ENCODE measurements at regions not wholly inside any gene's neighbourhood (a gene's known extent, or its start where the extent isn't known, plus 50 kb on each side); places are given as distances from the start of the nearest gene placed in this dataset.

GRCh38 chr10:130557181-130557845 lies 421.1 kb downstream of the GLRX3 start:
- TF ChIP-seq EZH2 (IDR thresholded peaks at IDR 0.05; ENCODE audit: low read length, unreplicated experiment) (no peak), EZH2phosphoT487 (IDR thresholded peaks at IDR 0.05; ENCODE audit: borderline replicate concordance, low read length) (no peak), CTCF (conservative IDR thresholded peaks at IDR 0.05; ENCODE audit: low read depth, low read length) (no peak)
- Histone ChIP-seq H4K20me1 (ENCODE audit: low read length) (no peaks in the 10 kb centered on the region), H3K36me3 (ENCODE audit: low read depth, low read length) (no peaks in the 10 kb centered on the region), H3K79me2 (ENCODE audit: low read length) (no peaks in the 10 kb centered on the region), H3F3A (ENCODE audit: low read length, unreplicated experiment) (no peaks in the 10 kb centered on the region), H3K4me2 (ENCODE audit: low read length) (no peak overlapping the region), H3K9me3 (ENCODE audit: low read length) (no peaks in the 10 kb centered on the region), H3K4me1 (ENCODE audit: insufficient read depth, low read length) (no peaks in the 10 kb centered on the region), H3K9ac (ENCODE audit: low read length) (no peak overlapping the region), H3K9me2 (replicated peaks; ENCODE audit: low read length) (no peaks in the 10 kb centered on the region), H3K27ac (ENCODE audit: low read length) (no peak overlapping the region), H3K27me3 (ENCODE audit: low read length) (no peaks in the 10 kb centered on the region), H3K4me3 (ENCODE audit: low read length) (no peak overlapping the region), H2AFZ (ENCODE audit: low read length) (no peak overlapping the region)
- intact Hi-C loops (cut with micrococcal nuclease): no loop called here
- ChIA-PET POLR2A (ENCODE audit: unreplicated experiment) (no interaction called here), CTCF (no interaction called here)
- ATAC-seq: no peak
- DNase-seq: no peak
- no TSS peak for BruUV-seq (replicated peaks)

DNA sequence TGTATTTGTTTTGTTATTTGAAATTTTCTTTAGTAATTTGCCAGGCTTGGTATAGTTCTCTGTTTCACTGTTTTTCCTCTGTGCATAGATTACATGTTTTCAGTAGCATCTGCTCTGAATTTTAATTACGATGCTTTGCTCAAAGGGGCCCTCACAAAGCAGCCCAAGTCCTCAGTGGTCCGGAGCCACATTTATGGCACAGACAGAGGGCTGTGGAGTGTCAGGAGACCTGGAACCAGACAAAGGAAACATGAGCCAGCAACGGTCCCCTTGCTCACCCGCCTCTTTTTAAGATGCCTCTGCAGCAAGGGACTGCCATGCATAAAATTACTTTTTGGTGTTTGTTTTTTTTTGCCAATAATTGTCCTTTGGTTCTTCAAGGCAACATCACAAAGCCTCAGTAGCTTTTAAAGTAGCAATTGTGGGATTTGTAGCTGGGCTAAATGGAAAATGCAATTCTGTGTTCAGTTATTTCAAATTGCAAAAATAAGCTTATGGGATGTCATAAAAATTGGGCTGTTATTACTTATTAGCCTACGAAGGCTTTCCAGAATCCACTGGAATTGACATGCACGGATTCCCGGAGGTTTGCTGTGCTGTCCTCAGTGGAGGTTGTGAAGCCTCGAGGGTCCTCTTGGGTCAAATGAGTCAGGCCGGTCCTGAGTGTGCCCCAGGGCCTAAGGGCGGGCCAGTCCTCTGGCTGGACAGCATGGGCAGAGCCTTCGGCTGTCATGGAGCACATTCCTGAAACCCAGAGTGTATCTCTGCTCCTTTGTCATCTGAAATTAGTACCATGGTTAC lies 422.8 kb downstream of the GLRX3 start:
- Histone ChIP-seq H3K27ac (ENCODE audit: low read length) (no peak overlapping the region), H2AFZ (ENCODE audit: low read length) (no peak overlapping the region)
- intact Hi-C loops (cut with micrococcal nuclease): no loop called here

More for the DNA sequence above, 422.8 kb downstream of the GLRX3 start:
- Histone ChIP-seq H3K9me2 (replicated peaks; ENCODE audit: low read length) (no peaks in the 10 kb centered on the region), H4K20me1 (ENCODE audit: low read length) (no peaks in the 10 kb centered on the region), H3K4me3 (ENCODE audit: low read length) (no peak overlapping the region), H3F3A (ENCODE audit: low read length, unreplicated experiment) (no peaks in the 10 kb centered on the region), H3K9ac (ENCODE audit: low read length) (no peak overlapping the region), H3K4me1 (ENCODE audit: insufficient read depth, low read length) (no peaks in the 10 kb centered on the region), H3K27me3 (ENCODE audit: low read length) (no peaks in the 10 kb centered on the region), H3K9me3 (ENCODE audit: low read length) (no peaks in the 10 kb centered on the region), H3K36me3 (ENCODE audit: low read depth, low read length) (no peaks in the 10 kb centered on the region), H3K4me2 (ENCODE audit: low read length) (no peak overlapping the region), H3K79me2 (ENCODE audit: low read length) (no peaks in the 10 kb centered on the region)
- ATAC-seq: no peak
- no TSS peak for BruUV-seq (replicated peaks)
- ChIA-PET CTCF (no interaction called here), POLR2A (ENCODE audit: unreplicated experiment) (no interaction called here)
- DNase-seq: no peak
- TF ChIP-seq CTCF (conservative IDR thresholded peaks at IDR 0.05; ENCODE audit: low read depth, low read length) (no peak), EZH2 (IDR thresholded peaks at IDR 0.05; ENCODE audit: low read length, unreplicated experiment) (no peak), EZH2phosphoT487 (IDR thresholded peaks at IDR 0.05; ENCODE audit: borderline replicate concordance, low read length) (no peak)
